ENCODE measurements at regions not wholly inside any gene's neighbourhood (a gene's known extent, or its start where the extent isn't known, plus 50 kb on each side); places are given as distances from the start of the nearest gene placed in this dataset.

DNA sequence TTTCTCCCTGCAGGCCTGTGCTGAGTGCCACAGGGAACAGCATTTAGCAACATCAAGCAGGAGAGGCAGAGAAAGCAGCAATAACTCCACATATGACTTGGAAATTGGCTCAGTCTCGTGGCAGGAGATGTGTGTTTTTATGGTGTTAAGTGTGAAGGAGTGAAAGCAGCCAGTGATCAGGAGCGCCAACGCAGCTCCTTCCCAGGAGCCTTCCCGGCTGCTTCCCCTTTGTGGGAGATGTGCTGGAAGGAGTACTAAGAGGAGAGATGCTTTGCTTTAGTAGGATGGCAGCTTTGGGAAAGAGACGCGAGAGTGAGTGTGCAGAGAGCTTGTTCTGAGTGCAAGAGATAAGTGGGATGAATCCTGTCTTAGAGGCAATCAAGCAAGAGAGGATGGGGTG is 54.7 kb upstream of the KIRREL3 start:
- Histone ChIP-seq H3K36me3 (ENCODE audit: insufficient read depth, insufficient read length, low read length) (no peaks in the 10 kb centered on the region), H3K9ac (ENCODE audit: insufficient read length, low read depth) (no peak overlapping the region), H3K27me3 (ENCODE audit: insufficient read depth, insufficient read length) (no peaks in the 10 kb centered on the region), H3K9me3 (ENCODE audit: insufficient read depth, low read length) (no peaks in the 10 kb centered on the region), H3K4me3 (ENCODE audit: insufficient read length, low read depth) (no peak overlapping the region), H3K4me1 (ENCODE audit: insufficient read depth, insufficient read length) (no peaks in the 10 kb centered on the region)
- DNase-seq (ENCODE audit: low read depth, low spot score): no peak
- TF ChIP-seq ZNF274 (IDR thresholded peaks at IDR 0.05; ENCODE audit: low read depth, low read length): no peak
- no peak for TF ChIP-seq SUZ12 (IDR thresholded peaks at IDR 0.05; ENCODE audit: extremely low read depth, insufficient read depth, insufficient read length)
- TF ChIP-seq YY1 (IDR thresholded peaks at IDR 0.05; ENCODE audit: insufficient read depth, insufficient read length): no peak

DNA sequence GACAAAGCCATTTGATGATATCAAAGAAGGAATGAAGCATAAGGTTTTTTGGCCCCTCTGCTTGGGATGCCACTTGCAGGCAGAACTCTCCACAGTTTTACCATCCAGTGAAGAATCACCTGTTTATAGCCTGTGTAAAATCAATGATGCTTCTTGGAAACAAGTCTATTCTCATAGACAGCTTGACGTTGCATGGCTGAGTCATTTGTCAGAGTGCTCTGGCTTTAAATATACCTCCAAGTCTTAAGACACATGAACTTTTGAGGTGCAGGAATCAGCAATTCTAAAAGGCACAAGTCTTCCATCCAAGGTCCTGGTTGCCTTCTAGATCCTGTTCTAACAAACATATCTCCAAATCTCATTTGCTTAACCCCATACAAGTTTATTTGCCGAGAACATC is 53.6 kb upstream of the KIRREL3 start:
- H3K4me1 ChIP-seq (ENCODE audit: insufficient read depth, insufficient read length): no peaks in the 10 kb centered on the region
- no peaks in the 10 kb centered on the region for H3K9me3 ChIP-seq (ENCODE audit: insufficient read depth, low read length)
- no peaks in the 10 kb centered on the region for H3K36me3 ChIP-seq (ENCODE audit: insufficient read depth, insufficient read length, low read length)
- no peak for DNase-seq (ENCODE audit: low read depth, low spot score)
- H3K9ac ChIP-seq (ENCODE audit: insufficient read length, low read depth): no peak overlapping the region
- no peak overlapping the region for H3K4me3 ChIP-seq (ENCODE audit: insufficient read length, low read depth)
- TF ChIP-seq ZNF274 (IDR thresholded peaks at IDR 0.05; ENCODE audit: low read depth, low read length) (no peak), YY1 (IDR thresholded peaks at IDR 0.05; ENCODE audit: insufficient read depth, insufficient read length) (no peak), SUZ12 (IDR thresholded peaks at IDR 0.05; ENCODE audit: extremely low read depth, insufficient read depth, insufficient read length) (no peak)
- H3K27me3 ChIP-seq (ENCODE audit: insufficient read depth, insufficient read length): no peaks in the 10 kb centered on the region

DNA sequence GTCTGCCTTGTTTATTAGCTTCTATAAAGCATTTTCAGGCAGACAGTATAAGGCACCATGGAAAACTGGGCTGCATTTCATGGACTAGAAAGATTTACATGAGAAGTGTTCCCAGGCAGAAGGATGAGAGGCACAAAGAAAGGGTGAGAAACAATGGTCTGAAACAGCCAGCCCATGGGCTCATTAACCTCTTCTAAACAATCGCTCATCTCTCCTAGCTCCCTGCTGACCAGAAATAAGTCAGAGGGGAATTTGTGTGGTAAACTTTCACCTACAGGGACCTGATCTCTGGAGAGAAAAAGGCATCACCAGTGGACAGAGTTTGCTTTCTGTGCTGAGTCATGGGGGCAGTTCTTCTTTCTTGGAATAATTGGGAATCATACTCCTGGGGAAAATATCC is 51.8 kb upstream of the KIRREL3 start:
- H3K36me3 ChIP-seq (ENCODE audit: insufficient read depth, insufficient read length, low read length): no peaks in the 10 kb centered on the region
- no peak overlapping the region for H3K9ac ChIP-seq (ENCODE audit: insufficient read length, low read depth)
- no peaks in the 10 kb centered on the region for H3K9me3 ChIP-seq (ENCODE audit: insufficient read depth, low read length)
- TF ChIP-seq YY1 (IDR thresholded peaks at IDR 0.05; ENCODE audit: insufficient read depth, insufficient read length) (no peak), SUZ12 (IDR thresholded peaks at IDR 0.05; ENCODE audit: extremely low read depth, insufficient read depth, insufficient read length) (no peak), ZNF274 (IDR thresholded peaks at IDR 0.05; ENCODE audit: low read depth, low read length) (no peak)
- no peak overlapping the region for H3K4me3 ChIP-seq (ENCODE audit: insufficient read length, low read depth)
- H3K27me3 ChIP-seq (ENCODE audit: insufficient read depth, insufficient read length): no peaks in the 10 kb centered on the region
- H3K4me1 ChIP-seq (ENCODE audit: insufficient read depth, insufficient read length): no peaks in the 10 kb centered on the region
- DNase-seq (ENCODE audit: low read depth, low spot score): peak; percentile 22
